Heart left ventricle (tissue), 16 donors: ENCODE measurements at regions not wholly inside any gene's neighbourhood (a gene's known extent, or its start where the extent isn't known, plus 50 kb on each side); places are given as distances from the start of the nearest gene placed in this dataset.
A peak's percentile ranks its signal among the peaks of the same experiment; 100 is the strongest.

Experiments
- ATAC-seq, 4 donors: fragments of 200-7000 bp; cut with Tn5 transposase; one replicate each; pipeline ENCODE4 v1.9.1; 2020 to 2022; ENCODE audit warnings: moderate library complexity in 4 of 4, mild to moderate bottlenecking in 3 of 4, moderate number of reproducible peaks in 1 of 4
- DNase-seq, 5 donors: peaks; one replicate each; pipeline ENCODE4 v3.0.0-alpha.2; 2020
- H3K27ac ChIP-seq, 12 donors: fragments of 200-600 bp; sonication (generic) in 4 of 12; one replicate each; pipeline versions ENCODE4 v1.5.0 to v1.8.0; 2016 to 2022; ENCODE audit warnings: mild to moderate bottlenecking in 2 of 12
- H3K27me3 ChIP-seq, 9 donors: fragments of 200-600 bp; sonication (generic) in 2 of 9; one replicate each; pipeline versions ENCODE4 v1.5.1 to v1.8.0; 2016 to 2022; ENCODE audit warnings: mild to moderate bottlenecking in 3 of 9
- H3K36me3 ChIP-seq, 9 donors: fragments of 200-600 bp; sonication (generic) in 2 of 9; one replicate each; pipeline versions ENCODE4 v1.5.0 to v1.8.0; 2018 to 2022; ENCODE audit warnings: mild to moderate bottlenecking in 2 of 9
- H3K4me1 ChIP-seq, 12 donors: fragments of 200-600 bp; sonication (generic) in 4 of 12; one replicate each; pipeline versions ENCODE4 v1.5.0 to v1.8.0; 2016 to 2022; ENCODE audit warnings: mild to moderate bottlenecking in 3 of 12
- H3K4me3 ChIP-seq, 12 donors: fragments of 200-600 bp; sonication (generic) in 4 of 12; one replicate each; pipeline versions ENCODE4 v1.5.0 to v1.8.0; 2017 to 2022; ENCODE audit warnings: mild to moderate bottlenecking in 9 of 12, moderate library complexity in 4 of 12
- H3K9me3 ChIP-seq, 12 donors: fragments of 200-600 bp; sonication (generic) in 4 of 12; one replicate each; pipeline versions ENCODE4 v1.5.0 to v1.8.0; 2016 to 2022; ENCODE audit warnings: mild to moderate bottlenecking in 1 of 12
- CTCF ChIP-seq, 12 donors: fragments of 200-600 bp; sonication (generic) in 4 of 12; IDR thresholded peaks; one replicate each; pipeline versions ENCODE4 v1.5.0 to v1.8.0; 2018 to 2022; ENCODE audit warnings: antibody characterized with exemption in 12 of 12, mild to moderate bottlenecking in 5 of 12
- POLR2A ChIP-seq, 2 donors: fragments of 450-650 bp; IDR thresholded peaks; one replicate each; pipeline ENCODE4 v1.6.1; 2017; ENCODE audit warnings: antibody characterized with exemption in 2 of 2, mild to moderate bottlenecking in 2 of 2, moderate library complexity in 2 of 2
- WGBS, 4 donors: extraction: QIAGEN DNeasy Blood & Tissue Kit in 2 of 4; methylation state at CpG; one replicate each; pipeline versions ENCODE4 v1.1.5 to v1.1.7; 2013 to 2018; 5-methylcytosine and 5-hydroxymethylcytosine counted together
- intact Hi-C, 10 donors: fragments of 100-400 bp; cut with DNase I; formaldehyde crosslinking; loops; one replicate each; pipeline versions ENCODE4 v1.11.1 to v1.14.2; 2022
- donor health status: ischemic (EF 13 %, LVEDD 7.1; RV severe dilation, severe dysfunction).
- donor health status: healthy with polysubstance abuse.
- donor health status: DM: no; HTN: yes; CAD: no.
- donor health status: DM: no; HTN: no; CAD: no.
- donor health status: ischemic (EF 25% LVEDD 6.9; RV normal size, moderate dysfunction).
- donor health status: ischemic (EF 25% LVEDD 5.7; RV mildly dilated, moderate dysfunction).
- donor health status: healthy.
- donor health status: DM: yes; HTN: yes; CAD: no.
- donor health status: ischemic (EF 35%, LVEDD 5.7; RV mildly dilated, moderate dysfunction).
- donor health status: nonischemic (EF 11% LVEDD 7.7; RV severe dilation, severe dysfunction).
- donor health status: DM: yes; HTN: yes; CAD: no.
- donor health status: PGD.
- donor health status: ischemic (EF 29% LVEDD 5.4; RV normal size, mild dysfunction).
- donor health status: nonischemic (EF 23%, LVEDD 6.1; RV moderate dilation, normal function).

GRCh38 chr2:111666160-111666559 is 217.8 kb downstream of the ANAPC1 start:
- H3K36me3 ChIP-seq = no peaks in the 10 kb centered on the region
- intact Hi-C loops = loop anchor here (2.0 to 10.0 kb wide), 6 partner anchors 547 to 854 kb away; no protein-coding TSS in a partner anchor

GRCh38 chr2:111667001-111667400 is 217.0 kb downstream of the ANAPC1 start:
- peaks cover 0 to 29% (median 0%) of the 10 kb centered on the region in 12 donors for H3K4me1 ChIP-seq
- no peak overlapping the region for H3K4me3 ChIP-seq
- intact Hi-C loops = loop anchor here (2.0 to 10.0 kb wide), 6 partner anchors 548 to 855 kb away; no protein-coding TSS in a partner anchor
- no peak for ATAC-seq
- H3K27ac ChIP-seq = no peak overlapping the region
- TF ChIP-seq POLR2A (IDR thresholded peaks at IDR 0.05) = no peak
- no peaks in the 10 kb centered on the region for H3K27me3 ChIP-seq
- no peaks in the 10 kb centered on the region for H3K9me3 ChIP-seq
- no peaks in the 10 kb centered on the region for H3K36me3 ChIP-seq
- 72 to 82% (median 75%) methylated on average over 8 of the region's 8 CpGs for WGBS, 4 donors
- no peak for DNase-seq

More at GRCh38 chr2:111666160-111666559, 217.8 kb downstream of the ANAPC1 start:
- no peaks in the 10 kb centered on the region for H3K27me3 ChIP-seq
- TF ChIP-seq CTCF (IDR thresholded peaks at IDR 0.05) (no peak), POLR2A (IDR thresholded peaks at IDR 0.05) (no peak)
- H3K4me3 ChIP-seq = no peak overlapping the region
- DNase-seq = no peak
- 96 to 100% (median 98%) methylated on average over 2 of the region's 2 CpGs for WGBS, 4 donors
- H3K9me3 ChIP-seq = no peaks in the 10 kb centered on the region
- no peak overlapping the region for H3K27ac ChIP-seq
- ATAC-seq = no peak
- peaks cover 0 to 28% (median 0%) of the 10 kb centered on the region in 12 donors for H3K4me1 ChIP-seq

GRCh38 chr2:111667542-111668273 is 216.3 kb downstream of the ANAPC1 start:
- no peaks in the 10 kb centered on the region for H3K27me3 ChIP-seq
- DNase-seq (peak in 3 of 5 donors; percentile 36 to 50 (median 42)), ATAC-seq (peak; percentile 81 to 96 (median 92))
- 59 to 78% (median 66%) methylated on average over 3 of the region's 3 CpGs for WGBS, 4 donors
- TF ChIP-seq POLR2A (IDR thresholded peaks at IDR 0.05) (no peak), CTCF (IDR thresholded peaks at IDR 0.05) (peak; percentile 30 to 74 (median 54))
- intact Hi-C loops = loop anchor here (2.0 to 10.0 kb wide), 6 partner anchors 549 to 855 kb away; no protein-coding TSS in a partner anchor
- H3K9me3 ChIP-seq = no peaks in the 10 kb centered on the region
- H3K4me3 ChIP-seq = no peak overlapping the region
- no peaks in the 10 kb centered on the region for H3K36me3 ChIP-seq
- no peak overlapping the region for H3K27ac ChIP-seq
- H3K4me1 ChIP-seq = peaks cover 0 to 22% (median 0%) of the 10 kb centered on the region in 12 donors

GRCh38 chr2:111668274-111668616 is 215.7 kb downstream of the ANAPC1 start:
- ATAC-seq = no peak
- intact Hi-C loops = loop anchor here in 9 of 10 donors (5.0 to 10.0 kb wide), 4 partner anchors 551 to 856 kb away; no protein-coding TSS in a partner anchor
- 93 to 98% (median 95%) methylated on average over 4 of the region's 4 CpGs for WGBS, 4 donors
- no peaks in the 10 kb centered on the region for H3K9me3 ChIP-seq
- TF ChIP-seq CTCF (IDR thresholded peaks at IDR 0.05) = no peak
- TF ChIP-seq POLR2A (IDR thresholded peaks at IDR 0.05) = no peak
- H3K27me3 ChIP-seq = no peaks in the 10 kb centered on the region
- H3K27ac ChIP-seq = no peak overlapping the region
- no peaks in the 10 kb centered on the region for H3K36me3 ChIP-seq
- H3K4me3 ChIP-seq = no peak overlapping the region
- DNase-seq = no peak
- H3K4me1 ChIP-seq = peaks cover 0 to 22% (median 0%) of the 10 kb centered on the region in 12 donors
